ENCODE measurements at regions not wholly inside any gene's neighbourhood (a gene's known extent, or its start where the extent isn't known, plus 50 kb on each side); places are given as distances from the start of the nearest gene placed in this dataset.
A peak's percentile ranks its signal among the peaks of the same experiment; 100 is the strongest.

GRCh38 chr11:130999992-131000770 is 83.9 kb upstream of the SNX19 start:
- no peak for TF ChIP-seq CTCF (IDR thresholded peaks at IDR 0.05)
- TF ChIP-seq, protein P1, sequence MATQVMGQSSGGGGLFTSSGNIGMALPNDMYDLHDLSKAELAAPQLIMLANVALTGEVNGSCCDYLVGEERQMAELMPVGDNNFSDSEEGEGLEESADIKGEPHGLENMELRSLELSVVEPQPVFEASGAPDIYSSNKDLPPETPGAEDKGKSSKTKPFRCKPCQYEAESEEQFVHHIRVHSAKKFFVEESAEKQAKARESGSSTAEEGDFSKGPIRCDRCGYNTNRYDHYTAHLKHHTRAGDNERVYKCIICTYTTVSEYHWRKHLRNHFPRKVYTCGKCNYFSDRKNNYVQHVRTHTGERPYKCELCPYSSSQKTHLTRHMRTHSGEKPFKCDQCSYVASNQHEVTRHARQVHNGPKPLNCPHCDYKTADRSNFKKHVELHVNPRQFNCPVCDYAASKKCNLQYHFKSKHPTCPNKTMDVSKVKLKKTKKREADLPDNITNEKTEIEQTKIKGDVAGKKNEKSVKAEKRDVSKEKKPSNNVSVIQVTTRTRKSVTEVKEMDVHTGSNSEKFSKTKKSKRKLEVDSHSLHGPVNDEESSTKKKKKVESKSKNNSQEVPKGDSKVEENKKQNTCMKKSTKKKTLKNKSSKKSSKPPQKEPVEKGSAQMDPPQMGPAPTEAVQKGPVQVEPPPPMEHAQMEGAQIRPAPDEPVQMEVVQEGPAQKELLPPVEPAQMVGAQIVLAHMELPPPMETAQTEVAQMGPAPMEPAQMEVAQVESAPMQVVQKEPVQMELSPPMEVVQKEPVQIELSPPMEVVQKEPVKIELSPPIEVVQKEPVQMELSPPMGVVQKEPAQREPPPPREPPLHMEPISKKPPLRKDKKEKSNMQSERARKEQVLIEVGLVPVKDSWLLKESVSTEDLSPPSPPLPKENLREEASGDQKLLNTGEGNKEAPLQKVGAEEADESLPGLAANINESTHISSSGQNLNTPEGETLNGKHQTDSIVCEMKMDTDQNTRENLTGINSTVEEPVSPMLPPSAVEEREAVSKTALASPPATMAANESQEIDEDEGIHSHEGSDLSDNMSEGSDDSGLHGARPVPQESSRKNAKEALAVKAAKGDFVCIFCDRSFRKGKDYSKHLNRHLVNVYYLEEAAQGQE (IDR thresholded peaks at IDR 0.05; ENCODE audit: insufficient read depth in 1 of 2, low read depth in 2 of 2, low read length in 1 of 2), result no peak
- peak; percentile 61; the same call in 1 of the 2 replicates for TF ChIP-seq POLR2AphosphoS5 (IDR thresholded peaks at IDR 0.05; ENCODE audit: low read depth, low read length)
- no peak for TF ChIP-seq SIN3A (IDR thresholded peaks at IDR 0.05; ENCODE audit: borderline replicate concordance, insufficient read depth, low read depth, low read length)
